OCI-M1 (cell line): ENCODE measurements at regions not wholly inside any gene's neighbourhood (a gene's known extent, or its start where the extent isn't known, plus 50 kb on each side); places are given as distances from the start of the nearest gene placed in this dataset.
"Not testable (repeated sequence)": the region's sequence is repeated elsewhere in the genome, so short reads cannot be mapped to it uniquely, and the experiment has no call there.

Source experiments
- DNase-seq: peaks from one replicate; lab custom pipeline; 2025; lab: John Stamatoyannopoulos, UW

DNA sequence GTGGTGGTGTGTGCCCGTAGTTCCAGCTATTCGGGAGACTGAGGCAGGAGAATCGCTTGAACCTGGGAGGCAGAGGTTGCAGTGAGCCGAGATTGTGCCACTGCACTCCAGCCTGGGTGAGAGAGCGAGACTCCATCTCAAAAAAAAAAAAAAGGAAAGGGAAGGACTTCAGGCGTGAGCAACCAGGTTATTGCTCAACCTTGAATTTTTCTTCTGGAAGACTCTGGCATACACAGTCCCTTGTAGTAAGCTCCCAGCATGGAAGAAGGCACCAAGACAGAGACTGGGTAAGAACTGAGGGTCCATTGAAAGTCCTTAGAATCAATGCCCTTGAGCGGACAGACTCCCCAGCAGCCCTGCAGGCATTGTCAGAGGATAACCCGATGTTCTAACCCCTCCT lies 75.0 kb downstream of the C9orf50 start:
- DNase-seq, result not testable (repeated sequence)

DNA sequence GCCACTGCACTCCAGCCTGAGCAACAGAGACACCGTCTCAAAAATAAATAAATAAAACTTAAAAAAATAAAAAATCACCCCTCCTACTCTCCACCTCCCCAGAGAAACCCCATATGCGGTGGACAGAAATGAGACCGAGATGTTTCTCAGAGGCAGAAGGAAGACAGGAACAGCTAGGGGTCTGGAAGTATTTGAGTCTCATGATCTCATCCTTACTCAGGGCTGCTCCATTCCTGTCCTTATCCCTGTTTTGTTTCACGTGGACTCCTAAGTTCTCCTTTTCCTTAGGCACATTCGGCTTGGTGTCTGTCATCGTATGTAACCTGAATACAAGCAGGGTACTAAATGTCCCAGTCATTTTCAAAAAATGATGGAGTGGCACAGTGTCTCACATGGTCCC lies 76.1 kb downstream of the C9orf50 start:
- DNase-seq, result no peak

DNA sequence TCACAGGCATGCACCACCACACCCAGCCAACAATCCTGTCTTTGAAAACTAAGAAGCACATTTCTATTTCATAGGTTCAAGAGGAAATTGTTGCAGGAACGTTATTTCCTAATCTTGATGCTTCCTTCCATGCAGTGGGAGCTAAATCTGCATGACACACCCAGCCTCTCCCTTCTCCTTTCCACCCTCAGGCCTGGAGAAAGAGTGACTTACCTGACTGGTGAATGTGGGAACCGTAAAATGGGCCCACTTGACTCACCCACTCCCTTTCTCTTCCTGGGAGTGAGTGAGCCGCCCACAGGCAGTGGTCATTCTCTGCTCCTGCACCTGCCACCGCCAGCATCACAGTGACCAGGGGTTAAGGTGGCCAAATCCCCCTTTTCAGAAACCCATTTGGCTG lies 78.2 kb downstream of the C9orf50 start:
- no peak for DNase-seq

DNA sequence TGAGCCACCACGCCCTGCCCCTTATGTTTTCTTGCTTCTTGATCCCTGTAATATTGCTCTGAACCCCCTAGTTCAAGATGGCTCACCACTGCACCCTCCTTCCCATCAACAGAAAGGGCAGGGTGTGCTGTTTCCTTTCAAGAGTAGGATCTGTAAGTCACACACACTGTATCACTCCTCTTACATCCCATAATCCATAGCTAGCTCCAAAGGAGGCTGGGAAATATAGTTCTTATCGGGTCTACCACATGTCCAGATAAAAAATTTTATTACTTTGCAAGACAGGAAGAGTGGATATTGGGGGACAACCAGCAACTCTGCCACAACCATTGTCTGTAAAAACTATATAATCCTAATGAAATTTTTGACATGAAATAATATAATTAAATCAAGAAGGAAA lies 79.6 kb downstream of the C9orf50 start:
- DNase-seq, result no peak

DNA sequence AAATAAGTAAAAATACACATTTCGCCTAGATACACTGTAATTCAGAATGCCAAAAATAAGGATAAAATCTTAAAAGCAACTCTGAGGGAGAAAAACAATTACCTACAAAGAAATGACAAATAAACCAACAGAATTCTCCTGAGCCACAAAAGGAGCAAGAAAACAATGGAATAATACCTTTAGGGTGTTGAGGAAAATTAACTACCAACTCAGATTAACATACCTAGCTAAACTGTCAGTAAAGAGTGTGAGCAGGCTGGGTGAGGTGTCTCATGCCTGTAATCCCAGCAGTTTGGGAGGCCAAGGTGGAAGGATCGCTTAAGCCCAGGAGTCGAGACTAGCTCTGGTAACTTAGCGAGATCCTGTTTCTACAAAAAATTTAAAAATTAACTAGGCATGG lies 81.5 kb downstream of the C9orf50 start:
- no peak for DNase-seq

DNA sequence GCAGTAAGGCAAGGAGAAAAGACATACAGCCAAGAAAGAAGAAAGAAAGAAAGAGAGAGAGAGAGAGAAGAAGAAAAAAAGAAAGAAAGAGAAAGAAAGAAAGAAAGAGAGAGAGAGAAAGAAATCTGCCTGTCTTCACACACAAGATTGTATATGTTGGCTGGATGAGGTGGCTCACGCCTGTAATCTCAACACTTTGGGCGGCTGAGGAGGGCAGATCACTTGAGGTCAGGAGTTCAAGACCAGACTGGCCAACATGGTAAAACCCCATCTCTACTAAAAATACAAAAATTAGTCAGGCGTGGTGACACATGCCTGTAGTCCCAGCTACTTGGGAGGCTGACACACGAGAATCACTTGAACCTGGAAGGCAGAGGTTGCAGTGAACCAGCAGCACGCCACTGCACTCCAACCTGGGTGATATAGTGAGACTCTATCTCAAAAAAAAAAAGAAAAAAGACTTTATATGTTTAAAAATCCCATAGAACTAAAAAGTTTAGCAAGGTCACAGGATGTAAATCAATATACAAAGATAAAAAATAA lies 89.0 kb downstream of the C9orf50 start:
- DNase-seq, result not testable (repeated sequence)

DNA sequence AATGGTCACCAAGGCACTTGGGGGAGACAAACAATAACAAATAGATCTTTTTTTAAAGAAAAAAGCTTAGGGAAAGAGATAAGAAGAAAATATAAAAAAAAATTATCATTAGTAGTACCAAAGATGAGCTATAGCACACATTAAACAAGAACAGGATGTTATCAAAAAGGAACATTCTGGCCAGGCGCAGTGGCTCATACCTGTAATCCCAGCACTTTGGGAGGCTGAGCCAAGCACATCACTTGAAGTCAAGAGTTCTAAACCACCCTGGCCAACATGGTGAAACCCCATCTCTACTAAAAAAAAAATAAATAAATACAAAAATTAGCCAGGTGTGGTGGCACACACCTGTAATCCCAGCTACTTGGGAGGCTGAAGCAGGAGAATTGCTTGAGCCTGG lies 92.9 kb downstream of the C9orf50 start:
- DNase-seq, result not testable (repeated sequence)

DNA sequence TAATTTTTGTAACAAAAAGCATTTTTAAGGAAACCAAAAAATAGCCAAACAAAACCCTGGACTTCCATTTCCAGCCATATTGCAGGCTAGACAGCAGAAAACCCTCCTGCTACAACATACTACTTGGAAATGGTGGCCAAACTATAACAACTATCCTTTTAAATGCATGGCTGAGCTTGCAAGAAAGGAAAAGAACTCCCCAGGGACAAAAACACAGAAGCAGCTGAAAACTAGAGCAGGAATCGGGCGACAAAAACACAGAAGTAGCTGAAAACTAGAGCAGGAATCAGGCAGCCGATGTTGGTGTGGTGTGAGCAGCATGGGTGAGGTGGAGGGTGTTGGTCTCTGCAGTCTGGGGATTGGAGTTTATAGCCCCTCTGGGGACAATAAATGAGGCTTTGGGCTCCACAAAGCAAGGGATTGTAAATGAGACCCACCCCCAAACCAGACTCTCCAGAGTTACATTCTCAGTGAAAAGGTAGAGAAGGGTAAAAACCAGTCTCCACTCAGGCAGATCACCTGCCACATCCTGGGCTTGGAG lies 95.2 kb downstream of the C9orf50 start:
- DNase-seq, result no peak

DNA sequence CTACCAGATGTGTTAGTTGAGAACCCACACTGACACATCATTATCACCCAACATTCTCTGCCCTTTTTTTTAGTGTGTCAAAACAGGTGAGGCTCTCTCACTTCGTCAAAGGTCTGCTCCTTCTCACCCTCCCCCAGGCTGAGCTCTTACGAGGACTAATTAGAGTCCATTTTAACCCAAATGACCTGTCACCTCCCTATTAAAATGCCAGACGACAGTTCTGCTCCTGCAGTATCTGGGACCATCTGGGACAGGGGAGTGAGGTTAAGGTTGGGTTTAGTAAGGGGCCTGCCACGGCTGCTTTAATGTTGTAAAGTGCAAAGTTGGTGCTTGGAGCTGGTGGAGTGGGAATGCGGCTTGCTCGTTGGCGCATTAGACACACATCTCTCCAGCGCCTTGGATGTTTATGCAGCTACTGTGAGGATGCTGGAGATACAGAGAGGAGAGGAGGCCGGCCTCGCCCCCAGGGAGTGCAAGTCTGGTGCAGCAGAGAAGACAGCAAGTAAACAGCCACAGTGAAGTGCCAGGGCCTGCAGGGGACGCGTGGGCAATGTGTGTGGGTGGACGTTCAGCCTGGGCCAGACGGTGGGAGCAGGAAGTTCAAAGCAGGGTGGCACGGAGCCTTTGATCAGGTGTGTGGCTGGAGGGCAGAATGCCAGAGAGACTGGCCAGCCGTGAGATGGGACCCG lies 96.2 kb downstream of the C9orf50 start:
- no peak for DNase-seq

DNA sequence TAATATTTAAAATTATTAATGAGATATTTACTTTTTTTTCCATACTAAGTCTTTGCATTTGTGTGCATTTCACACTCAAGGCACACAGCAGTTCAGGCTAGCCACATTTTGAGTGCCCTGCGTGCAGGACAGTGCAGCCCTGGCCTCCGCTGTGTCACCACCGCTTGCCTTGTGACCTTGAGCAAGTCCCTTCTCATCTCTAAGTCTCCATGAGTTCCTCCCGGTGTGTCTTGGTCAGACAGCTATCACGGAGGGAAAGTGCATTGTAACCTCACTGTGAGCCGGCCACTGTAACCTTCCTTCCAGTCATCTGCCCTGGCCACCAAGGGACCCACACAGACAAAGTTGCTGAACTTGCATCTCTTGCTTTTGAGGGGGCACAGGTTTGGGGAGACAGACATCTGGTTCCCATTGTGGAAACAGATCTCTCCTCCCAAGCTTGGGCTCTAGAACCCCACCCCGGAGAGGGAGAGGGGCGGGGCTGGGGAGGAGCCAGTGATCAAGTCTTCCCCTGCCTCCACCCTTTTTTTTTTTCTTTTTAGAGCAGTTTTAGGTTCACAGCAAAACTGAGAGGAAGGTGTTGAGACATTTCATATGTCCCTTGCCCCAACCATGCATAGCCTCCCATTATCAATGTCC lies 96.8 kb downstream of the C9orf50 start:
- DNase-seq, result no peak

DNA sequence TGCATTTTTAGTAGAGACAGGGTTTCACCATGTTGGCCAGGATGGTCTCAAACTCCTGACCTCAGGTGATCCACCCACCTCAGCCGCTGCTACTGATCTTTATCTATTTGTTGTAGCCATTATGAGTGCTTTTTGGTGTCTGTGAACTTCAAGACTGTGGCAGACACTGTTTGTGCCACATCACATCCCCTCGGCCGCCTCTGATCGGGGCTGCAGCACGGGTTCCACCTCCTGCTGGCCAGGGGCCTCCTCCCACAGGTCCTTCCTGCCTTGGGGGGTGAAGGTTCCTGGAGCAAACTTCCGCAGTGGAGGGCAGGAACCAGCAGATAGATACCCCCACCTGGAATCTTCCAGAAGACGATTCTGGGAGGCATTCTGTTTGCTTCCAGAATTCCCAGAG lies 98.5 kb downstream of the C9orf50 start:
- no peak for DNase-seq

DNA sequence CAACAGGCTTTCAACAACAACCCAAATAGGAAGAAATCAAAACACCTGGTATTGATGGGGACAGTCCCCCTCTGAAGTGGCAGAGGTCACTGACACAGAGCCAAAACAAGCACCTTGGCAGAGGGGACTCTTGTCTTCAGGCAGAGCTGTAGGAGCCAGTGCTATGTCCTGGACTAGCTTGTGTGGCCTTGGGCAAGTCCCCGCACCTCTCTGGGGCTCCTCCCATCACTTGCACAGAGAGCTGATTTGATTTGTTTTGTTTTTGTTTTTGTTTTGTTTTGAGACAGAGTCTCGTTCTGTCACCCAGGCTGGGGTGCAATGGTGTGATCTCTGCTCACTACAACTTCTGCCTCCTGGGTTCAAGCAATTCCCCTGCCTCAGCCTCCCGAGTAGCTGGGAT lies 100.8 kb downstream of the C9orf50 start:
- no peak for DNase-seq

DNA sequence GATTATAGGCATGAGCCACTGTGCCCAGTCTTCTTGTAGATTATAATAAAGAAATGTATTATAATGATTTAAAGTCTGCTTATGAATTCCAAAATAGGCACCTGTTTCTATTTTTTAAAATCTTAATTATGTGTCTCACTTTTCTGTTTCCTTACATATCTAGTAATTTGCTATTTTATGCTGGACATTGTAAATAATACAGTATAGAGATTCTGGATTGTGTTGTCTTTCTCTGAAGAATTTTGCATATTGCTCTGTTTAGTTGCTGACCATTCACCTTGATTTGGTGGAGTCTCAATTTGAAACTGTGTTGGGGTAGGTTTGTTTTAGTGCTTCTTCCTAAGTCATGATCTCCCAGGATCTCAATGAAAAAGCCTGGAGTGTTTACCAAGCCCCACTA lies 102.8 kb downstream of the C9orf50 start:
- DNase-seq, result no peak

DNA sequence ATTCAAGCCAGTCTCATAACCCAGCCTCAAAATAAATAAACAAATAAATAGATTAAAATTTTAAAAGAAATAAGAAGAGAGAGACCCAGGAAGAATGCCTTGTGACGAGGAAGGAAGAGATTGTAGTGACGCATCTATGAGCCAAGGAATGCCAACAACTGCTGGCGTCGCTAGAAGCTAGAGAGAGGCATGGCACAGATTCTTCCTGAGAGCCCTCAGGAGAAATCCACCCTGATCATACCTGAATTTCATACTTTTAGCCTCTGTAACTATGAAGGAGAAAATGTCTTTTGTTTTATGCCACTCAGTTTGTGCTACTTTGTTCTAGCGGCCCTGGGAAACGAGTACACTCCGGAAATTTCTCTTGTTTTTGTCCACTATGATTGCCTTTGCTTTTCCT lies 103.9 kb downstream of the C9orf50 start:
- DNase-seq, result no peak

DNA sequence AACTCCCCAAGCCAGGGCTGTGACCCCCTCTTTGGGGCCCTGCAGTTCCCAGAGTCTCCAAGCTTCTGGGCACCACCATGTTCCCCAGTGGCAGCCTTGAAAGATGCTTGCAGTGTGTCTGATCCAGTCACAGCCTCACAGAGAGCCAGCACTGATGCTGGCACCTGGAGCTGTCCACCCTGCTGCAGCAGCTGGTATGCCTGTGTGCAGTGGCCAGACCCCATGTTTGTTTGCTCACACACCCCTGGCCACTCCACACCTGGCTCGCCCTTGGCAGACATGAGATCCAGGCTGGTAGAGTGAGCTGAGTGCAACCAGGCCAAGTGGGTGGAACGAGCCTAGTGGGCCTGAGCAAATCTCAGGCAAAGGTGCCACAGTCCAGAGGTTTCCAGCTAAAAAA lies 106.0 kb downstream of the C9orf50 start:
- no peak for DNase-seq

DNA sequence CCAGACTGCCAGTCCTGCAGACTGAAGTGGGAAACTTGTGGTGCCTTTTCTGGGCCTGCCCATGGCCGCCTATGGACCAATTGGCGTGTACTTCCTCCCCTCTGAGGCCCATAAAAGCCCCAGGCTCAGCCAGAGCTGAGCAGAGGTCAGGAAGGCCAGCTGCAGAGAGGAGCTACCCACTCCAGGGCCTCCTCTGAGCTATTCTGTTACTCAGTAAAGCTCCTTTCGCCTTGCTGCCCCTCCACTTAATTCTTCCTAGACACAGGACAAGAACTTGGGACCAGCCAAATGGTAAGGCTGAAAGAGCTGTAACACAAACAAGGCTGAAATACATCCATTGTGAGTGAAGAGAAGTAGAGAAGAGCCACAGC lies 106.4 kb downstream of the C9orf50 start:
- peak; percentile 16 for DNase-seq

DNA sequence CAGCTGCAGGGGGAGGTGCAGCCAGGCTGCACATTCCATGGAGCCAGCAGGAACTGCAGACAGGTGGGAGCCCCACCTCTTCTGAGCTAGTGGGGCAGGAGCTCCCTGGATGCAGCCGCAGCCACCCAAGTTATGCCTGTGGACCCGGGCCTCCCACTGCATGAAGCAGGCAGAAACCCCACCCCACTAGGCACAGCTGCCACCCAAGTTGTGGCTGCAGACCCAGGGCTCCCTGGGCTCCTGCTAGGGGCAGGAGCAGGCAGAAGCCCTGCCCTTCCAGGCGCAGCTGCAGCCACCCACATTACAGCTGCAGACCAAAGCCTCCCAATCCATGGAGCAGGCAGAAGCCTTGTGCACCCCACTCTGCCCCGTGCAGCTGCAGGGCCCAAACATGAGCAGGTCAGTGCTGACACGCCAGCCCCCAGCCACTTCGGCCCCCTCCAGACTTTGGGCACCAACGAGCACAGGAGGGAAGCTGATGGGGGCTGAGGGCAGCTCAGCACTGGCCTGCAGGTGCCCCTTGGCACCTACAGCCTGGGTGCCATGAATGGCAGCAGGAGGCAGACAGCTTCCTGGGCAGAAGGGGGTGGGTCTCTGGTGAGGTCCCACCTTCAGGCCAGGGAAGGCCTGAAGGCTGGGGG lies 106.9 kb downstream of the C9orf50 start:
- no peak for DNase-seq

DNA sequence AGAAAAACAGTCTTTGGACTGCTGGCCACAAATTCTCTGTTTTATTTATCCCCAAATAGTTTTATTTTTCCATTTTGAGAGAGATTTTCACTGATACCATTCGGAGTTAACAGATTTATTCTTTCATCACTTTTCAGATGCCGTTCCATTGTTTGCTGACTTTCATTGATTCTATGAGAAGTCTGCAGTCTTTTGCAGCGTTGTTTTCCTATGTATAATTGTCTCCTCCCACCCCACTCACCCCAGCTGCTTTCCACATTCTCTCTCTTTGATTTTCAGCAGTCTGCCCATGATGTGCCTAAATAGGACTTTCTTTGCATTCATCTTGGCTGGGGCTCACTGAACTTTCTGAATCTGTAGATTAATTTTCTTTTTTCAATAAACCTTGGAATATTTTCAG lies 107.6 kb downstream of the C9orf50 start:
- DNase-seq, result no peak

DNA sequence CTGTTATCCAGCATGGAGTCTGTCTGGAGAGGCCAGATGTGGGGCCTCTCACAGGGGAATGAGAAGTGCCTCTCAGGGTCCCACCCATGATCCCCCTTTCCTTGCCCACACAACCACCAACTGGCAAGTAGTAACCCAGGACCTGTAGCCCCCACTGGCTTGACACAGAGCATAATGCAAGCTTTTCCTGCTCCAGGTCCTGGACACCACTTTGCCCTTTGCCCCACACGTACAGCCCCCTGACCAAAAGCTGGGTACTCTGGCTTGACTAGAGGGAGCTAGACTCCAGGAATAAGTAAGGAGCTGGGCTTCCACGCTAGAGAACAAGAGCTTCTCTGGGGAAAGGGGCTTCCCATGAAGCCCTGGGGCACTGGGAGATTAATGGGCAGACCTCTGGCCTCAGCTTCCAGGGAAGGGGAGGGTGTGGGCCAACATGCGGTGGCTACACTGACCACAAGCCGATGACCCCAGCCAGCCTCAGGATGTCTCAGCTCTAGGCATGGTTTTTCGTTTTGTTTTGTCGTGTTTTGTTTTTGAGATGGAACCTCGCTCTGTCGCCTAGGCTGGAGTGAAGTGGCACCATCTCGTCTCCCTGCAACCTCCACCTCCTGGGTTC lies 109.5 kb downstream of the C9orf50 start:
- peak; percentile 29 for DNase-seq

DNA sequence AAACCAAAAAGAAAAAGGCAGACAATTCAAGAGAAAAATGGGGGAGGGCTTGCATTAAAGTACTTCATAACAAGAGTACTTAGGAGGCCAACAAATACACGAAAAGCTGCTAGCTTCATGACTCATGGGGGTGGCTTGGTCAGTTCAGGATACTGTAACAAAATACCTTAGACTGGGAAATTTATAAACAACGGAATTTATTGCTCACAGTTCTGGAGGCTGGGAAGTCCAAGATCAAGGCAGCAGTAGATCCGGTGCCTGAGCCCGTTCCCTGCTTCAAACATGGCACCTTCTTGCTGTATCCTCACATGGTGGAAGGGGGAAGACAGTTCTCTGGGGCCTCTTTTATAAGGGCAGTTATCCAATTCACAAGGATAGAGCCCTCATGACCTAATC lies 111.4 kb downstream of the C9orf50 start:
- no peak for DNase-seq

DNA sequence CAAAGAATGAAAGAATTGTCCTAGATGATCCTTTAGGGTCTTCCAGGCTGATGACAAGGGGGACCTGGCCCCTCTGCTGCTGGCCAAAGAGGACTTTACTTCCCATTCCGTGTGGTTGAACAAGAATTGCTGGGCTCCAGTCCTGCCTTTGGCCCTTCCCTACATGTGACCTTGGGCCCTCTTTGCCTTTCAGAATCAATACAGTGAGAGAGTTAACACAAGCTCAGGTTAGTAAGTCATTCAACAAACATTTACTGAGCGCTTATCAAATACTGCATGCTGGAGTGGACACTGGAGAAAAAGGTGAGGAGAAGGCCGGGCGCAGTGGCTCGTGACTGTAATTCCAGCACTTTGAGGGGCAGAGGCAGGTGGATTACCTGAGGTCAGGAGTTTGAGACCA lies 113.1 kb downstream of the C9orf50 start:
- DNase-seq, result no peak

DNA sequence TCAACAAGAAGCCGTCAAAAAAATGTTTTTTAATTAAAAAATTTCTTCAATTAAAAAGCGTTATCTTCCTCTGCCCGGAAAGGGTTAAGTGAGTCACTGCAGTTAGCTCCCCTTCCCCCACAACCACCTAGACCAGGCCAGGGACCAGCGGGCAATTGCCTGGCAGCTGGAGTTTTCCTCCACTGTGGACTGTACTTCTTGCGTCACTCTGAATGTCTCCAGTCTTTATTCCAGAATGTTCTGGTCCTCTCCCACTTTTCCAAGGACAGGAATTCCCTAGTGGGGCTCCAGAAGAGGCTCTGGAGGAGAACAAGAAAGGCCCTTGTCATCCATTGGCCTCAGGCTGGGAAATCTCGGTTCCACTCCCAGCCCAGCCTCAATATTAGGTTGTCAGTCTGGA lies 114.0 kb downstream of the C9orf50 start:
- no peak for DNase-seq

DNA sequence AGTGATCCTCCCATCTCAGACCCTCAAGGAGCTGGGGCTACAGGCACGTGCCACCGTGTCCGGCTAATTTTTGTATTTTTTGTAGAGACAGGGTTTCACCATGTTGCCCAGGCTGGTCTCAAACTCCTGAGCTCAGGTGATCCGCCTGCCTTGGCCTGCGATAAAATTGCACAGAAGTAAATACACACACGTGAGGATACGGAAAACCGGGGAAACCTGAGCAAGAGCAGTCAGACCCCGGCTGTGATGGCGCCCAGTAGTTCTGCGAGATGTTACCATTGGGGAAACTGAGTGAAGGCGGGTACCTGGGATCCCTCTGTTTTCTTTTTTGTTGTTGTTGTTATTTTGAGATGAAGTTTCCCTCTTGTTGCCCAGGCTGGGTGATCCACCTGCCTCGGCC lies 114.9 kb downstream of the C9orf50 start:
- DNase-seq, result no peak
